DMS153 treated with DMSO at 0.1 percent for 48 hours (cell line): ENCODE measurements at regions not wholly inside any gene's neighbourhood (a gene's known extent, or its start where the extent isn't known, plus 50 kb on each side); places are given as distances from the start of the nearest gene placed in this dataset.
"Not testable (repeated sequence)": the region's sequence is repeated elsewhere in the genome, so short reads cannot be mapped to it uniquely, and the experiment has no call there.

Experiments used
- DNase-seq: peaks from one replicate; lab custom pipeline; 2025; ENCODE audit not compliant: unreplicated experiment; lab: John Stamatoyannopoulos, UW

DNA sequence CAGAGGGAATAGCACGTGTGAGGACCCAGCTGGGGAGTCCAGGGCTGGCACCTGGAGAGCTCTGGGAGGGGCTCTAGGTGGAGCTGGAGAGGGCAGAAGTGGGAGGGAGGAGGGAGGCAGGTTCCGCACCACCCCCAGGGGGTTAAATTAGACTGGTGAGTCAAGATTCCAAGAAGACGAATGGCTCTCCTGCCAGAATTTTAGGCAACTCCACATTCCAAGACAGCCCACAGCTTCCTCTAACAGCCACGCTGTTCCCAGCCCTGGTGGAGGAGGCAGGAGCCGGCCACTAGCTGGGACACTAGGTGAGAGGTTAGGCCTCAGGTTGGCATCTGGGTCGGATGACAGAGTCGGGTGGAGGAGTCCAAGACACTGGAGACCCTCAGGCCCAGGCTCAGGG is 60.2 kb downstream of the TFAP2C start:
- no peak for DNase-seq

DNA sequence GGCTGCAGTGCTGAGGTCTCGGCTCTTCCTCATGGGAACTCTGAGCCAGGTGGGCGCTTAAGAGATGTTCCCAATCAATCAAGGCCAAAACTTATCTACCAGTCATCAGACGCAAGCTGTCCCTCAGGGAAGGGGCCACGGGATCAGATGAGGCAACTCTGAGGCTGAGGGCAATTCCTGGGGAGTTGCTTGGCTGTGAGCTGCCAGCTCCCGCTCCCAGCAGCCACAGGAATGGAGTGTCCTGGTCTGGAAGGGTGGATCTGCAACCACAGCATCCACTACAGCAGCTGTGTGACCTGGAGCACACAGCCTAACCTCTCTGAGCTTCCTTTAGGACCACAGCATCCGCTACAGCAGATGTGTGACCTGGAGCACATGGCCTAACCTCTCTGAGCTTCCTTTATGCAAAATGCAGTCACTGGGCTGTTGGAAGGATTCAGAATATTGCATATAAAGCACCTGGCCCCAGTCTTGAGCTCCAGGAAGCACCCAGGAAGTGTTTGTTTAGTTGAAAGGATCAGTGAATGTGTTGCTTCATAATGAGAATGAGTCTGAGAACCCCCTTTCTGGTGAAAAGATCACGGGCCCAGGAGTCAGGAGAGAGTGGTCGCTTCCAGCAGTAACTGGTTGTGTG is 60.9 kb downstream of the TFAP2C start:
- DNase-seq, result peak; percentile 14

DNA sequence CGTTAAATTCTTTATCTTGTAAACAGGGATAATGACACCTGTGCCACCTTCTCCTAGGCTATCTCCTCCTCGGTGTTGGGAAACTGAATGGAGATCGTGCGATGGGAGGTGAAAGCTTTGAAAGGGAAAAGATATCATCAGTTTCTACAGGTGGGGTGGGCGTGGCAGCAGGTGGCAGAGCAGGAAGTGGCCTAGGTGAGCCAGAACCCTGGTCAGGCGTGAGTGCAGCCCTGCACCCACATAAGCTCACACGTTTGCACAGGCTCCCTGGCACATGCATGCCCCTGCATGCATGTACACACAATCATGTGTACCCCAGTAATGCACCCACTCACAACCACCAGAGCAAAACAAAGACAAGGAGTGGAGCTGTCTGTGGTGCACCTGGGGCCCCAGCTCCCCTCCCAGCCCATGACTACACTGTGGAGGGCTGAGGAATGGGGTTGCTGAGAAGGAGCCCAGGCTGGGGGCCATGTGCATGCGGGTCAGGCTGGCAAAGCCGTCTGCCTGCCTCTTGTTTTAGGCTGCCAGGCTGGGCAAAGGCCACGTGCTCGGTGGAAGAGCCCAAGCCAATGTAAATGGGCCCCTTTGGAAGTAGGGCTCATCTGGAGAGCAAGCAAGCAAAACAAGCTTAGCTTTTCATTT is 61.5 kb downstream of the TFAP2C start:
- peak; percentile 14 for DNase-seq

DNA sequence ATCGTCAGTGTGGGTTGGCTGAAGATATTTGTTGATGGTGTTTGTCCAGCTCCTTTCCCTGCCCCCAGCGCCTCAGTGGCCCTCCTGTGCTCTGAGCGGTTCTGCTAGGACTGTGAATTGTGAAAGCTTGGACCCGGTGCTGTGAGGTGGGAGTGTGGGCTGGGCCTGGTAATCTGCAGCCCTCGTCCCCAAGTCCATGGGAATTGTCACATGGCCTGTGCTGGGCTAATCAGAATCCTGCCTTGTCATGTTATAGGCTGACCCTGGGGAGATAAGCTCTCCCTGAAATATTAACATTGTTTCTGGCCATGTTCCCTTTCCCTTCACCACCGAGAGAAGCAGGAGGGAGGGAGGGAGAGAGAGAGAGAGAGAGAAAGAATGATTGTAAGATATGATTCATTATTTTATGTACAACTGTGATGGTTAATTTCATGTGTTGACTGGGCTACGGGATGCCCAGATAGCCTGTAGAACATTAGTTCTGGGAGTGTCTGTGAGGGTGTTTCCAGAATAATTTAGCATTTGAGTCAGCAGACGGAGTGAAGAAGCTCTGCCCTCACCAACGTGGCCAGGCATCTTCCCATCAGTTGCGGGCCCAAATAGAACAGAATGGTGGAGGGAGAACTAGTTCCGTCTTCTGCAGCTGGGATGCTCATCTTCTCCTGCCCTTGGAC is 62.4 kb downstream of the TFAP2C start:
- no peak for DNase-seq

DNA sequence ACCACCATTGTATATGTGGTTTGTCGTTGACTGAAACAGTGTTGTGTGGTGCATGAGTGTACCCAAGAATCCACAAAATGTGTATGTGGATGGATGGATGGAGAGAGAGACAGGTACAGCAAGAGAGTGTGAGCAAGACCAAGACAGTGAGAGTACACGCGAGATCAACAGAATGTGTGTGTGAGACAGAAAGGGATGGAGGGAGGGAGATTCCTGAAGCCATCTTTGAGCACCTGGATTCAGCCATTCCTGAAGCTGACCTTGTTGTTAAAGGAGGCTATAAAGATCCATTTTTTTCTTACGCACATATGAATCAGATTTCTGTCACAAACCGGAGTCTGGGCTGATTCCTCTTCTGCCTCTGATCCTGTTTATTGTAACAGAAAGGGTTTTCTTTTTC is 64.1 kb downstream of the TFAP2C start:
- no peak for DNase-seq

DNA sequence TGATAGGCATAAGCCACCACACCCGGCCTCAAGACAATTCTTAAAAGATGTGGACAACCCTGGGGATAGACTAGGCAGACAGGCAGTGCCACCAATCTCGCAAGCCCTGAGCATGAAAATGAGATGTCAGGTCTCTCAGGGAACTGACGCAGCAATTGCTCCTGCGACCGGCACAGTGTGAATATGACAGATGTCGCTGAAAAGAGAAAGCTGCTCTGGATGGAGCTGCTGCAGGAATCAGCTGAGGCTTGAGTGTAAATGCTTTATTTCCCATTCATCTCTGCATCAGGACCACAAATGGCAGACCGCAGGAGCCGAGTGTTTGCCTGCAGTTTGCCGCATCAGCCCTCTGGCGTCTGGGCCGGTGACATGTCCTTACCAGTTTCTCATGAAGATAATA is 68.4 kb downstream of the TFAP2C start:
- no peak for DNase-seq

DNA sequence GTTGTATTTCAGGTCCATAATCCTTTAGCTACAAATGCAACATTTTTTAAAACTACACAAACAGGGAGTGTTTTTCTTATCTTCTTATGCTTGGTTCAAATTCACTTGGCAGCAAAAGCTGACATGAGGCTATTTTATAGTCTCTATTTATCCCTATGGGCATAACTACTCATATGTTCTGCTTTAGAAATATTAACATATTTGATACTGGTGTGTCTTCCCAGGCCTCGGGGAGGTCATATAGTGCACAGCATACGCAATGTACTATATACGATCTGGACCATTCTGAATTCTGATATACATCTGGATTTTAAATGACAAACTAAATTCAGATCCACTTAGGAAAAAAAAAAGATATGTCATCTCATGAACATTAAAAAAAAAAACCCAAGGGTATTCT is 69.2 kb downstream of the TFAP2C start:
- DNase-seq, result no peak

DNA sequence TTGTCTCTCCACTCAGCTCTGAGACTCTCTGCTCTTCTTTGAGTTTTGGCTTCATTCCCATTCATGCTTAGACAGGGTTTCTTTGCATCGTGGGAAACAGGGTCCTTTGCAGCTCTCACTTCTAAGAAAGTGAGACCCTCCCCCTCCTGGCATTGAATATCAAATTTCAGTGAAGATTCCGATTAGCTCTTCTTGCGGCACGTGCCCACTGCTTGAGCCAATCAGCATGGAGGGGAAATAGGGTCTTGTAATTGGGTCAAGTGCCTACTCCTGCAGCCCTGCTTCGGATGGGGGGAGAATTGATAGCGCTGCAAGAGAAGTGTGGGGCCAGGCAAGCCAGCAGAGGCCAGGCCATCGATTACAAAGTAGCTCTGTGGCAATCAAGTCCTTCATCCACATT is 69.6 kb downstream of the TFAP2C start:
- no peak for DNase-seq

DNA sequence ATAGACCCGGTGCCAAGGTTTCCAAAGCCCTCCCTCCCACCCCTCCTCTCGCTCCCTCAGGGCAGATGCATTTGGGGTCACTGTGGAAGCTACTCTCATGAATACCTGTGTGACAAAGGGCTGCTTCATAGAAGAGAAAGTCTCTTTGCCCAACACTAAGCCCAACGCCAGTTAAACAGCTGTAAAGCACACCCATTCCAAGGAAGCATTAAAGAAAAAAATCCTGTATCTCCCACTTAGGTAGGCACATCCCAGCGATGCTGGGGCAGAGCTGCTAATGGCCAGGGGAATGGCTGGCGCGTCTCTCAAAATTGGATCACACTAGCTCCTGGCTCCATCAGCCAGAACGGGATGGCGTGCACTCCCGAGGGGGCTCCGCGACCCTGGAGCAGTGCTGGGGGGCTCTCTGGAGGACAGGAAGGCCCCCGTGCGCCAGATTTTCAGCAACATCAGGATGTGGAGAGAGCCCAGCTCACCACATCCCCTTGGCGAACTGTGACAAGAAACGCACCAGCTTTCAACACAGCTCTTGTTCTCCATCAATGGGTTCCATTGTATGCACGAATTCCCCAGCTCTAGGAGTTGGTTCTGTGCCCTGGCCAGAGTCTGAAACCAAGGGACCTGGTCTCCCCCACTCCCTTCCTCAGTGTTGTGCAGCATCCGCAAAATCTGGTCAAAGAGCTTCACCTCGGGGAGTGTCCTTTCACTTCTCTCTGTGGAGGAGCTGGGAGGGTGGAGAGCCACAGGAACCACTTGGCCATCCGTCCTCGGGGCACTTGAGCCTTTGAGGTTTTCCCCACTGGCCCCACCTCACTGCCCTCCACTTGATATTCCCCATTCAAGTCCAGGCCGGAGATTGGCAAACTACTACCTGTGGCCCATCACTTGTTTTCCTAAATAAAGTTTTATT is 74.1 kb downstream of the TFAP2C start:
- no peak for DNase-seq

DNA sequence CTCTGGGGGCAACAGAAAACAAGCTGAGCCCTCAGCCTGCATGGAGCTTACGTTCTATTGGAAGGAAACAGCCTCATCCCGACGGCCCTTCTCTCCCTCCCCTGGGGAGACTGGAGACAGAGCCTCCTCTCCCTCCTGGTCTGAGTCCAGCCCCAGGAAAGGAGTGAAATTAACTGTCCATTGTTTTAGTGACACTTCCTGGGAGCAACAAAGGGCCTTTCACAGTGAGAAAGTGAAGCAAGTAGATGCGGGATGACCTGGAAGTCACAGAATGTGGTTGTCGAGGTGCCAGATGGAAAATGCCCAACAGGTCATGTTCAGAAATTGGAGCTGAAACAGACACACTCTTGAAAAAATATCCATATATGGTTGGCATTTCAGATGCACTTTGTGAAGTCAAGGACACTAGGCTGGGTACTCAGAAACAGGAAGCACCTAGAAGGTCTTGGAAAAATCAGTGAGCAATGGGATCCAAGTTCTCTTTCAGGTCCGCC is 77.8 kb downstream of the TFAP2C start:
- DNase-seq, result no peak

DNA sequence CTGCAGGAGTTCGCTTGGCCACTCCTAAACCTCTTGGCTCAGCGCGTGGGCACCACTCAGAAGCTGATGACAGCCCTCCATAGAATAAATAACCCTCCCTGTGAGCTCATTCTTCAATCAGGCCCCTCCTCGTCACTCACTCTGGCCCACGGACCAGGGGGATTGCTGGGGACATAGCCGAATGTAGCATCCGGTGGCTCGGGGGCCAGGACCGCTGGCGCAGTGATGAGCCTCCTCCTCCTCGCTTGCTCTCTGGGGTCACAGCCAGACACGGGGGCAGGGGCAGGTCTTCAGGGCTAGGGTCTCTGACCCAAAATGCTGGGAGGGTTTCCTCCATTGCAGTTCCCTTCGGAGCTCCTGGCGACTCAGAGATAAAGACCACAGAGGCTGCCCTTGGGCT is 79.9 kb downstream of the TFAP2C start:
- no peak for DNase-seq

DNA sequence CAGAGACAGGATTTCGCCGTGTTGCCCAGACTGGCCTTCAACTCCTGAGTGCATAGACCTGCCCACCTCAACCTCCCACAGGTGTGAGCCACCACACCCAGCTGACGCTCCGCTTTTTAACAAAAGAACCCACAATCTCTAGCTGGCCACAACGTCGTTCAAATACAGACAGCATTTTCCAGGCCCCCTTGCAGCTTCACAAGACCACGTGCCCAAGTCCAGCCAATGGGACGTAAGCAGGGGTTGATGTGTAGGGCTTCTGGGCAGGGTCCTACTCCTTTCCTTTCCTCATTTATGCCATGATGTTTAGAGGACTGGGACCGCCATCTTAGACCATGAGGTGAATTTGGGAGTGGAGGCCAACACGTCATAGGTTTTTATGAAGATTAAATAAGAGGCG is 81.0 kb downstream of the TFAP2C start:
- no peak for DNase-seq

DNA sequence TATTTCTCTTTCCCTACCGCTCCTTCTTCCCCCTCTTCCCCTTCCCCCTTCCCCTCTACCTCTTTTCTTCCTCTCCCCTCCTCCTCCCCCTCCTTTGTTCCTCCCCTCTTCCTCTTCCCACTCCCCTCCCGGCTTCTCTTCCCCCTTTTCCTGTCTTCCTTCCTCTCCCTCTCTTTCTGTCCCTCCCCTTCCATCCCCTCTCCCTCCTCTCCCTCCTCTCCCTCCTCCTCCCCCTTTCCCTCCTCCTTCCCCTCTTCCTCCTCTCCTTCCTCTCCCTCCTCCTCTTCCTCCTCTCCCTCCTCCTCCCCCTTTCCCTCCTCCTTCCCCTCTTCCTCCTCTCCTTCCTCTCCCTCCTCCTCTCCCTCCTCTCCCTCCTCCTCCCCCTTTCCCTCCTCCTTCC is 81.5 kb downstream of the TFAP2C start:
- DNase-seq, result not testable (repeated sequence)

DNA sequence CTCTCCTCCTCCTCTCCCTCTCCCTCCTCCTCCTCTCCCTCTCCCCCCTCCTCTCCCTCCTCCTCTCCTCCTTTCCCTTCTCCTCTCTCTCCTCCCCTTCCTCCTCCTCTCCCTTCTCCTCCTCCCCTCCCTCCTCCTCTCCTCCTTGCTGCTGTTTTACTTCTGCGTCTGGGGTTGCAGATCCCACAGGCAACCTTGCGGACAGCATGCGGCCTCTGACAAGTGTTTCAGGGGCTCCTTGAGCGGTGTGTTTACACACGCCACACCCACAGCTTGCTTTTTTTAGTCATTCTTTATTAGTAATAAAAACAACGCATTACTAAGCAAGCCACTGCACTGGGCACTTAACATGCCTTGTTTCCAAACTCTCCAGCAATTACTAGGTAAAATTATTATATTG is 81.9 kb downstream of the TFAP2C start:
- no peak for DNase-seq

DNA sequence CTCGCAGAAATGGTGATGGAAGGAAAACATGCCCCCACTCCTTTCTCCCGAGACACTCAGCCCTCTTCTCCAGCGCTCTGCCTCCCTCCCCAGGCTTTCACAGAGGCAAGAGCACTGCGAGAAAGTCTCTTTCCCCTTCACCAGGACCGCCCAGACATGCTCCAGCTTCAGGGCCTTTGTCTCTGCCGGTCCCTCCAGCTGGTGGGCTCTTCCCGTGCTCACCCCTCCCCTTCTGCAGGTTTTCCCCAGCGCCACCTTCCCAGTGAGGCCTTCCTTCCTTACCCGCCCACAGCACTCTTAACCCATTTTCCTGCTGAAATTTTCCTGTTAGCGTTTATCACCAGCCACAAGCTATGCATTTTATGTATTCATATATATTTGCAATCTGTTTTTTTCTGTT is 86.2 kb downstream of the TFAP2C start:
- no peak for DNase-seq

DNA sequence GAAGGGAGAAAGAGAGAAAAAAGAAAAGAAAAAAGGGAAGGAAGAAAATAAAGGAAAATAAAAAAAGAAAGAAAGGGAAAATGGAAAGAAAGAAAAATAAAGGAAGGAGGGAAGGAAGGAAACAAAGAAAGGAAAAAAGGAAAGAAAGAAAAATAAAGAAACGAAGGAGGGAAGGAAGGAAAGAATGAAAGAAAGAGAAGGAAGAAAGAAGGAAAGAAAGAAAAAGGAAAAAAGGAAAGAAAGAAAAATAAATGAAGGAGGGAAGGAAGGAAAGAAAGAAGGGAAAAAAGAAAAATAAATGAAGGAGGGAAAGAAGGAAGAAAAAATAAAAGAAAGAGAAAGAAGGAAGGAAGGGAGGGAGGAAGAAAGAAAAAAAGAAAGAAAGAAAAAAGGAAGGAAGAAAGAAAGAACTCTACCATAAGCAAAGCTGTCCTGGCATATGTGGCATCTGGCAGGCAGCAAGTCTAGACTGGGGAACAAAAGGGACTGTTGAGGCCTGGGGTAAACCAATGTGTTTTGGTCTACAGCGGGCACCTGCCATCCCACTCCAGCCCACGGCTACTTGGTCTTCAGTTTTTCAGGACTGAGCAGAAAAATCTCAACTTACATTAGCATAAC is 86.9 kb downstream of the TFAP2C start:
- DNase-seq, result no peak

DNA sequence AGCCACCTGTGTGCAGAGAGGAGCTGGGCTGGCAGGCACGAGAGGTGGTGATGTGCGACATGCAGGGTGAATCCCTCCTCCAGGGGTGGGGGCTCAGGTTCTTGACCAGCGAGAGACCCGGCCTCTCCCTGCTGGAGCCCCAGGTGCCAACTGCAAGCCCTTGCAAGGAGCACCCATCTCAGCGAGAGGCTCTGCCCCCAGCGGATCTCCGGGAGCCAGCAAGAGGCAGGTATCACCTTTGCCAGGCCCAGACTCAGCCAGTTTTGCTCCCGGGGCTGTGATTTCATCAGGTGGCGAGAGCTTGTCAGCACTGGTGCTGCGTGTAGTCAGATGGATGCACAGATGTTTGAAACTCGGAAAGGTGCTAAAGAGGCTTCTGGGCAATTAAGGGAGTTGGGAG is 87.7 kb downstream of the TFAP2C start:
- no peak for DNase-seq

DNA sequence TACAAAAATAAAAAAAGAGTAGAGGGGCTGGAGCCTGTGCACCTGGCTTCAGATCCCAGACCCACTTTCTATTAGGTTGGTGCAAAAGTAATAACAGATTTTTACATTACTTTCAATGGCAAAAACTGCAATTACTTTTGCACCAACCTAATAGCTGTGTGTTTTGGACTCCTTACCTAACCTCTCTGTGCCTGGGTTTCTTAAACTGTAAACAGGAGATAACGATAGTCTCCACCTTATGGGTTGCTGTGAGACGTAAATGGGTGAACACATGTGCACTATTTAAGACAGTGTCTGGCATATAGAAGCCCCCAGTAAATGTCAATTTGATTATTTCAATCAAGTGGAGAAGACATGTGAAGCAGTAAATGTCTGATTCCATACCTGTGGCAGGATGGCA is 89.7 kb downstream of the TFAP2C start:
- DNase-seq, result no peak

DNA sequence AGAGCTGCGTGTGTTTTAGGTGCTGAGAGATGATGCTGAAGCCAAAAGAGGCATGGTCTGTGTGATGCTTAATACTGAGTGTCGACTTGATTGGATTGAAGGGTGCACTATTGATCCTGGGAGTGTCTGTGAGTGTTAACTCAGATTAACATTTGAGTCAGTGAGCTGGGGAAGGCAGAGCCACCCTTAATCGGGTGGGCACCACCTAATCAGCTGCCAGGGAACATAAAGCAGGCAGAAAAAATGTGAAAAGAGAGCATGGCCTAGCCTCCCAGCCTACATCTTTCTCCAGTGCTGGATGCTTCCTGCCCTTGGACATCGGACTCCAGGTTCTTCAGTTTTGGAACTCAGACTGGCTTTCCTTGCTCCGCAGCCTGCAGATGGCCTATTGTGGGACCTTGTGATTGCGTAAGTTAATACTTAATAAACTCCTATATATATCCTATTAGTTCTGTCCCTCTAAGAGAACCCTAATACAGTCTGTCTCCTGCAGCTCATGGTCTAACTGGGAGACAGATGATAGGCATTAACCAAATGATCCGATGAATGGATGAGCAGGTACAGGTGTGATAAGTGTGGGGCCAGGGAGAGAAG is 91.6 kb downstream of the TFAP2C start:
- DNase-seq, result no peak

DNA sequence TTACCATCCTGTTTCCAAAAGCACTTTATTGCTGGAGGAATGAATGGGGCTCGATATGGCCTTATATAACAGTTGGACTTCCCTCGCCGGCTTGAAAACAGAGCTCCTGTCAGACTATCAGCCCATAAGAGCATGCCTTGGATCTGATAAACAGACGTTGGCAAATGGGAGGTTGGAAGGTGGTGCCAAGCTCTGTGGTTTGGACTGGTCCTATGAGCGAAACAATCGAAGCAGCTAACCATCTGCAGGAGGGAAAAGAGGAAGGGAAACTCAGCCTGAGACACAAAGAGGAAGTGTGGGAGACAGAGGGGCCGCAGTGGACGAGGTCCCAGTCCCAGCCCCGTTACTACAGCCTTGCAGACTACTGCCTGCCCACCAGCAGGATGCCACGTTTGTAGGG is 92.9 kb downstream of the TFAP2C start:
- no peak for DNase-seq

DNA sequence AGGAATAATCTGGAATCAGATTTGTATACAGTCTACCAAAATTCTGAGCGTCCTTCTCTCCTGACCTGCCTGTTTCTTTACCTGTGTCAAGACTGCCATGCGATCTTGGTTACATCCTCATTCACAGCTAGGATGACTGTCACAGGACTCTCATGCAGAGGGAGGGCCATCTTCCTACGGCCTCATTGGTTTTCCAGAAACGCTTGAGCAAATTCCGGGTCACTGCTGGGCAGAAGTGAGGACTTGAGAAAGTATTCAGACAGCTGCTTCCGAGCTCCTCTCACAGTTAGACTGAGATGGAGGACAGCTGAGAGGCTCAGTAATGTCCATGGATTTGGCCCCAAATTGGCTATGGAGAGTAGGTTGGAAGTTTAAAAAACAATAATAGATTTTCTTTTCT is 94.2 kb downstream of the TFAP2C start:
- no peak for DNase-seq
